Loucy (cell line): ENCODE measurements at regions not wholly inside any gene's neighbourhood (a gene's known extent, or its start where the extent isn't known, plus 50 kb on each side); places are given as distances from the start of the nearest gene placed in this dataset.
"Not testable (repeated sequence)": the region's sequence is repeated elsewhere in the genome, so short reads cannot be mapped to it uniquely, and the experiment has no call there.

ENCODE experiments used
- H2AFZ ChIP-seq: fragments of 200-600 bp; sonication (generic); 2 replicates; pipeline ENCODE4 v1.6.0; 2016; ENCODE audit warnings: antibody characterized with exemption, mild to moderate bottlenecking, low read length, moderate library complexity
- H3F3A ChIP-seq: fragments of 200-600 bp; 2 replicates; pipeline ENCODE4 v1.6.0; 2016; ENCODE audit warnings: antibody characterized with exemption, low read depth, mild to moderate bottlenecking
- H3K27me3 ChIP-seq: fragments of 200-600 bp; sonication (generic); 2 replicates; pipeline ENCODE4 v1.6.1; 2014; ENCODE audit warnings: low read length, mild to moderate bottlenecking; ENCODE audit not compliant: insufficient read depth, poor library complexity, severe bottlenecking
- H3K36me3 ChIP-seq: fragments of 200-600 bp; sonication (generic); 2 replicates; pipeline ENCODE4 v1.6.1; 2016; ENCODE audit warnings: low read length; ENCODE audit not compliant: insufficient read depth
- H3K4me1 ChIP-seq: fragments of 200-600 bp; sonication (generic); 2 replicates; pipeline ENCODE4 v1.5.1; 2014; ENCODE audit warnings: low read length, mild to moderate bottlenecking; ENCODE audit not compliant: insufficient read depth, poor library complexity, severe bottlenecking
- H3K4me2 ChIP-seq: fragments of 200-600 bp; sonication (generic); 2 replicates; pipeline ENCODE4 v1.6.0; 2014; ENCODE audit warnings: antibody characterized with exemption, low read length, low read depth, mild to moderate bottlenecking; ENCODE audit not compliant: poor library complexity, severe bottlenecking
- H3K4me3 ChIP-seq: fragments of 200-600 bp; sonication (generic); 2 replicates; pipeline ENCODE4 v1.5.1; 2014; ENCODE audit warnings: low read length, mild to moderate bottlenecking, mixed read lengths; ENCODE audit not compliant: poor library complexity, severe bottlenecking
- H3K79me2 ChIP-seq: fragments of 200-600 bp; sonication (generic); 2 replicates; pipeline ENCODE4 v1.6.1; 2014; ENCODE audit warnings: low read length; ENCODE audit not compliant: insufficient read depth
- H3K9ac ChIP-seq: fragments of 200-600 bp; sonication (generic); 2 replicates; pipeline ENCODE4 v1.6.0; 2014; ENCODE audit warnings: mild to moderate bottlenecking, low read depth, low read length, moderate library complexity; ENCODE audit not compliant: poor library complexity, severe bottlenecking
- H3K9me2 ChIP-seq: fragments of 200-600 bp; sonication (generic); replicated peaks from 2 replicates; pipeline ENCODE4 v1.6.1; 2016; ENCODE audit warnings: low read depth, low read length, mixed read lengths
- H3K9me3 ChIP-seq: fragments of 200-600 bp; sonication (generic); 2 replicates; pipeline ENCODE4 v1.6.1; 2014; ENCODE audit warnings: mild to moderate bottlenecking, antibody characterized with exemption, low read length, low read depth; ENCODE audit not compliant: insufficient read depth
- H4K20me1 ChIP-seq: fragments of 200-600 bp; sonication (generic); 2 replicates; pipeline ENCODE4 v1.6.0; 2014; ENCODE audit warnings: antibody characterized with exemption, low read length, mild to moderate bottlenecking; ENCODE audit not compliant: insufficient read depth, poor library complexity, severe bottlenecking
- EZH2phosphoT487 ChIP-seq: fragments of 200-600 bp; IDR thresholded peaks from 2 replicates; pipeline ENCODE4 v1.6.1; 2018; ENCODE audit warnings: antibody characterized with exemption, mild to moderate bottlenecking, moderate library complexity, borderline replicate concordance
- TF ChIP-seq, protein P1 (sequence below): fragments of 200-600 bp; sonication (generic); conservative IDR thresholded peaks from 2 replicates; pipeline ENCODE4 v1.5.1; 2014; ENCODE audit warnings: mild to moderate bottlenecking, antibody characterized with exemption, low read length

- Histone ChIP-seq H3K79me2 (no peaks in the 10 kb centered on the region), H2AFZ (no peak overlapping the region), H3K4me1 (no peaks in the 10 kb centered on the region), H3K9me3 (no peaks in the 10 kb centered on the region), H3K9ac (no peak overlapping the region), H4K20me1 (no peaks in the 10 kb centered on the region), H3K36me3 (no peaks in the 10 kb centered on the region), H3K27me3 (no peaks in the 10 kb centered on the region), H3K4me2 (no peak overlapping the region), H3K9me2 (no peaks in the 10 kb centered on the region), H3K4me3 (no peak overlapping the region), H3F3A (no peaks in the 10 kb centered on the region)
- TF ChIP-seq EZH2phosphoT487, result no peak
- TF ChIP-seq, protein P1, sequence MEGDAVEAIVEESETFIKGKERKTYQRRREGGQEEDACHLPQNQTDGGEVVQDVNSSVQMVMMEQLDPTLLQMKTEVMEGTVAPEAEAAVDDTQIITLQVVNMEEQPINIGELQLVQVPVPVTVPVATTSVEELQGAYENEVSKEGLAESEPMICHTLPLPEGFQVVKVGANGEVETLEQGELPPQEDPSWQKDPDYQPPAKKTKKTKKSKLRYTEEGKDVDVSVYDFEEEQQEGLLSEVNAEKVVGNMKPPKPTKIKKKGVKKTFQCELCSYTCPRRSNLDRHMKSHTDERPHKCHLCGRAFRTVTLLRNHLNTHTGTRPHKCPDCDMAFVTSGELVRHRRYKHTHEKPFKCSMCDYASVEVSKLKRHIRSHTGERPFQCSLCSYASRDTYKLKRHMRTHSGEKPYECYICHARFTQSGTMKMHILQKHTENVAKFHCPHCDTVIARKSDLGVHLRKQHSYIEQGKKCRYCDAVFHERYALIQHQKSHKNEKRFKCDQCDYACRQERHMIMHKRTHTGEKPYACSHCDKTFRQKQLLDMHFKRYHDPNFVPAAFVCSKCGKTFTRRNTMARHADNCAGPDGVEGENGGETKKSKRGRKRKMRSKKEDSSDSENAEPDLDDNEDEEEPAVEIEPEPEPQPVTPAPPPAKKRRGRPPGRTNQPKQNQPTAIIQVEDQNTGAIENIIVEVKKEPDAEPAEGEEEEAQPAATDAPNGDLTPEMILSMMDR, result no peak
Measured at GRCh38 chr3:69659180-69659910, 79.9 kb upstream of the MITF start.

- Histone ChIP-seq H3K9ac (no peak overlapping the region), H3K27me3 (no peaks in the 10 kb centered on the region), H2AFZ (no peak overlapping the region), H3K79me2 (no peaks in the 10 kb centered on the region), H3K9me3 (no peaks in the 10 kb centered on the region), H3K36me3 (no peaks in the 10 kb centered on the region), H4K20me1 (no peaks in the 10 kb centered on the region), H3K4me2 (no peak overlapping the region), H3K4me1 (no peaks in the 10 kb centered on the region), H3K9me2 (no peaks in the 10 kb centered on the region), H3F3A (no peaks in the 10 kb centered on the region), H3K4me3 (no peak overlapping the region)
- TF ChIP-seq EZH2phosphoT487, result no peak
- TF ChIP-seq, protein P1, result no peak
Measured at GRCh38 chr3:69658514-69659140, 80.6 kb upstream of the MITF start.

DNA sequence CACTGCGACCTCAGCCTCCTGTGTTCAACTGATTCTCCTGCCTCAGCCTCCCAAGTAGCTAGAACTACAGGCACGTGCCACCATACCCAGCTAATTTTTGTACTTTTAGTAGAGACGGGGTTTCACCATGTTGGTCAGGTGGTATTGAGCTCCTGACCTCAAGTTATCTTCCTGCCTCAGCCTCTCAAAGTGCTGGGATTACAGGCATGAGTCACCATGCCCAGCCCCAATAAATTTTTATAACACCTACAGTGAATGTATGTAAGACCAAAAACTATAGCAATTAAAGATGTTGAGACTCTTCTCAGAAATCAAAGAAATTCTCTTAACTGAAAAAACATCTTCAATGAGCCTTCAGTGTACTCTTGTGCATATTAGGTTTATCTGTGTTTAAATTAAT is 82.2 kb upstream of the MITF start:
- H3K9me3 ChIP-seq, H3K9me2 ChIP-seq, H3K79me2 ChIP-seq, H3K9ac ChIP-seq, H3K4me1 ChIP-seq, H3K4me2 ChIP-seq, H2AFZ ChIP-seq, H3K27me3 ChIP-seq, H3F3A ChIP-seq, H3K36me3 ChIP-seq, H3K4me3 ChIP-seq, H4K20me1 ChIP-seq: not testable (repeated sequence)

DNA sequence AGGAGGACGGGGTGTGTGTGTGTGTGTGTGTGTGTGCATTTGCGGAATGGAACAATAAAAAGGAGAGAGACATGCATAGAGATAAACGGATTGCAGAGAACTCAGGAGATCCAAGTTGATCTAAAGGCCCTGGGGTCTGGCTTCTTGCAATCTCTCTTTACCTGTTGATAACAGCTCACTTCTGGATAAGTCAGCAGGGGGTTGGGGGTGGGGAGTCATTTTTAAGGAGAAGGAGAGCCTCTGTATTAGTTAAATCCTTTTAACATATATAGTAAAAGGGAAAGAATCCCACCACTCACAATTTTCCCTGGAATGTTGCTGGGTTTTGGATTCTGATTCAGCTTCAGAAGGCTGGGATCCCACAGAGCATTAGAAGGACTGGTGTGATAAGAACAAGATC is 87.5 kb upstream of the MITF start:
- no peaks in the 10 kb centered on the region for H3K27me3 ChIP-seq
- no peak overlapping the region for H3K4me2 ChIP-seq
- no peak overlapping the region for H3K4me3 ChIP-seq
- H3K9me2 ChIP-seq, result no peaks in the 10 kb centered on the region
- no peak overlapping the region for H2AFZ ChIP-seq
- no peaks in the 10 kb centered on the region for H4K20me1 ChIP-seq
- H3F3A ChIP-seq, result no peaks in the 10 kb centered on the region
- no peaks in the 10 kb centered on the region for H3K79me2 ChIP-seq
- no peaks in the 10 kb centered on the region for H3K9me3 ChIP-seq
- no peak for TF ChIP-seq EZH2phosphoT487
- TF ChIP-seq, protein P1, result no peak
- H3K36me3 ChIP-seq, result no peaks in the 10 kb centered on the region
- no peak overlapping the region for H3K9ac ChIP-seq
- no peaks in the 10 kb centered on the region for H3K4me1 ChIP-seq
